ENCODE measurements at regions not wholly inside any gene's neighbourhood (a gene's known extent, or its start where the extent isn't known, plus 50 kb on each side); places are given as distances from the start of the nearest gene placed in this dataset.

GRCh38 chr7:17448479-17449423 is 150.3 kb downstream of the AHR start:
- no peak for TF ChIP-seq CTCF (IDR thresholded peaks at IDR 0.05; ENCODE audit: low read depth, low read length)
- CTCF ChIA-PET = interaction anchor here (0.6 kb wide), 1 partner anchor 329 kb away, joined by 3 read pairs; no protein-coding TSS in a partner anchor

DNA sequence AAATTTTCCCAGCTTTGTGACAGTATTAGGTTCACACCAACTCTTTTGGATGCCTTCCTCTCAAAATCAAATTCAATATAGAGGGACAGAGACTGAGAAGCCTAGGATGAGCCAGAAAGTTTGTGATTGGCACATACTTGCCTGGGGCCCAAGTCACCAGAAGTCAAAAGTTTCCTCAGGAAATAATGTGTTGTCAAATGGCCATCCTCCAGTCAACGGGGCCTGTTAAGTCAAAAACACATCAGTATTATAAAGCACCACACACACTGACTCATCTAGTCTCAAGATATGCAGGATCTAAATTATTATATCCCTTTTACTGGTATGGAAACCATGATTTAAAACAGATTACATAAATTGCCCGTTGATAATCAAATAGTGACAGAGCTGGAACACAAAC is 158.1 kb downstream of the AHR start:
- Histone ChIP-seq H3K4me3 (ENCODE audit: low read depth, low read length) (no peak overlapping the region), H3K27ac (ENCODE audit: low read depth, low read length) (no peak overlapping the region), H3K9me3 (ENCODE audit: control insufficient read depth, insufficient read depth, low read length) (no peaks in the 10 kb centered on the region), H3K27me3 (ENCODE audit: control insufficient read depth, insufficient read depth, low read length) (no peaks in the 10 kb centered on the region)
- POLR2A ChIA-PET = no interaction called here
- TF ChIP-seq CTCF (IDR thresholded peaks at IDR 0.05; ENCODE audit: low read depth, low read length) = no peak
- no peak for DNase-seq (ENCODE audit: low read depth, low spot score)
- CTCF ChIA-PET = no interaction called here

More at GRCh38 chr7:17448479-17449423, 150.3 kb downstream of the AHR start:
- peaks cover 14% of the 10 kb centered on the region for H3K9me3 ChIP-seq (ENCODE audit: control insufficient read depth, insufficient read depth, low read length)
- H3K27ac ChIP-seq (ENCODE audit: low read depth, low read length) = no peak overlapping the region
- POLR2A ChIA-PET = no interaction called here
- no peak overlapping the region for H3K4me3 ChIP-seq (ENCODE audit: low read depth, low read length)
- H3K27me3 ChIP-seq (ENCODE audit: control insufficient read depth, insufficient read depth, low read length) = no peaks in the 10 kb centered on the region
- peak; percentile 2 for DNase-seq (ENCODE audit: low read depth, low spot score)

DNA sequence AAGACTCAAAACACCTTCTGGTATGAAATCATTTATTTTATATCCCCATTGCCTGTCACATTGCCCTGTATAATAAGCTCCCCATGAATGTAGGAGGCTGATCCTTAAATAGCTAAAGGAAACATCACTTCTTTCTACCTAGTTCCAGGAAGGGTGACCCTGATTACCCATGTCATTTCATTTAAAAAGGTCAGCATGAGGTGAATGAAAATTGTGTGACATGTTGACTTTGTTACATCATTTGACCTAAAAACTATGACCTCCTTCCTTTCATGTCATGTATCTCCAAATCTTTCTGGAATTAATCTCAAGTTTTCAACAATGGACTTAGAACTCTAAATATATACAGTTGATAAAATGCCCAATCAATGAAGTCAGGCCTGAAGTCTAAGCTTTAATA is 161.5 kb downstream of the AHR start:
- POLR2A ChIA-PET = no interaction called here
- Histone ChIP-seq H3K4me3 (ENCODE audit: low read depth, low read length) (no peak overlapping the region), H3K27me3 (ENCODE audit: control insufficient read depth, insufficient read depth, low read length) (no peaks in the 10 kb centered on the region), H3K9me3 (ENCODE audit: control insufficient read depth, insufficient read depth, low read length) (no peaks in the 10 kb centered on the region), H3K27ac (ENCODE audit: low read depth, low read length) (no peak overlapping the region)
- CTCF ChIA-PET = no interaction called here
- DNase-seq (ENCODE audit: low read depth, low spot score) = no peak
- TF ChIP-seq CTCF (IDR thresholded peaks at IDR 0.05; ENCODE audit: low read depth, low read length) = no peak

- no peaks in the 10 kb centered on the region for H3K27me3 ChIP-seq (ENCODE audit: control insufficient read depth, insufficient read depth, low read length)
- no peak for DNase-seq (ENCODE audit: low read depth, low spot score)
- TF ChIP-seq CTCF (IDR thresholded peaks at IDR 0.05; ENCODE audit: low read depth, low read length) = no peak
- H3K9me3 ChIP-seq (ENCODE audit: control insufficient read depth, insufficient read depth, low read length) = no peaks in the 10 kb centered on the region
- ChIA-PET POLR2A (no interaction called here), CTCF (no interaction called here)
- no peak overlapping the region for H3K4me3 ChIP-seq (ENCODE audit: low read depth, low read length)
- H3K27ac ChIP-seq (ENCODE audit: low read depth, low read length) = no peak overlapping the region
Observed at GRCh38 chr7:17460665-17461064, 162.2 kb downstream of the AHR start.

DNA sequence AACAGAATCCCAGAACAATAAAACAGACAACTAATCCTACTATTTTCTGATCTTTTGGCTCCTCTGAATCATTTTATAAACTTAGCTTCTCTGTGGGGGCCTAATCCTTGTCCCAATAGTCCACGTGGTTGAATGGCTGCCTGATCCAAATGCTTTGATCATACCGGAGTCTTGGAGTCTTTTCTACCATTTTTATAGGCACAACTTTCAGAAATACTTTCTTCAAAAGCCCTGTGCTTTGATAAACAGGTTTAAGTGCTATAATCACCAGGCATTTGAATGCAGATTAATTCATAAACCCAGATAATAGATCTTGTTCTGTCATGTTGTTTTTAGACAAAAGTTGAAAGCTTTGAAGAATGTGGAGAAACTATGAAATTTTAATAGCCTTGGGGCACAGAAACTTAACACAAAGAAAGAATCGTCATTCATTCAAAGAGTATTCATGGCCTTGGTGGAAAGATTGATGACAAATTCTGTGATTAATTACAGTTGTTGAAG is 163.7 kb downstream of the AHR start:
- ChIA-PET CTCF (no interaction called here), POLR2A (no interaction called here)
- H3K4me3 ChIP-seq (ENCODE audit: low read depth, low read length) = no peak overlapping the region
- no peaks in the 10 kb centered on the region for H3K27me3 ChIP-seq (ENCODE audit: control insufficient read depth, insufficient read depth, low read length)
- H3K27ac ChIP-seq (ENCODE audit: low read depth, low read length) = no peak overlapping the region
- DNase-seq (ENCODE audit: low read depth, low spot score) = no peak
- no peaks in the 10 kb centered on the region for H3K9me3 ChIP-seq (ENCODE audit: control insufficient read depth, insufficient read depth, low read length)
- no peak for TF ChIP-seq CTCF (IDR thresholded peaks at IDR 0.05; ENCODE audit: low read depth, low read length)
